GM23338 (cell line): ENCODE measurements at regions not wholly inside any gene's neighbourhood (a gene's known extent, or its start where the extent isn't known, plus 50 kb on each side); places are given as distances from the start of the nearest gene placed in this dataset.

Experiments
- ZNF114 ChIP-seq: fragments of 250-450 bp; sonication (Bioruptor Pico); IDR thresholded peaks from 2 replicates; pipeline ENCODE4 v1.5.0; 2020; ENCODE audit warnings: mild to moderate bottlenecking, moderate library complexity
- TF ChIP-seq, protein P1 (sequence below), 2 experiments: fragments of 200-600 bp in 1 of 2; sonication (generic) in 1 of 2; conservative IDR thresholded peaks; 2 replicates each; pipeline versions ENCODE4 v1.5.1 to v1.6.1; 2016 to 2017; ENCODE audit warnings: antibody characterized with exemption in 2 of 2, low read depth in 2 of 2, mild to moderate bottlenecking in 2 of 2, moderate library complexity in 1 of 2

DNA sequence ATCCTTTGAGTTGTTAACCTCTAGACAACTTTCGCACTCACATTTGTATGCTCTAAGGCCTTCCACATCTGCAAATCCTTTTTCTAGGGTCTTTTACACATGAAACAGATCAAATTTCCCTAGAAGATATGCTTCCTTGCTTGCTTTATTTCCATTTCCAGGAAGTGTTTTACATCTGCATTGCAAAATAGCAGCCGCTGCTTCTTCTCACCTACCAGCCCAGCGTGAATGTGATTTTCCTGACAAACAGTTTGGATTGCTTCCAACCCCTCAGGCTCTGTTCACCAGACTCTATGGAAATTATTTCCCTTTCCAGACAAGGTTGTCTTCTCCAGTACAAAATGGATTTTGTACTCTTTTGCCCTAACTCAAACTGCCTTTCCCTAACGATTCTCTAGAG, 50.9 kb upstream of the PAPSS2 start:
- TF ChIP-seq, protein P1, sequence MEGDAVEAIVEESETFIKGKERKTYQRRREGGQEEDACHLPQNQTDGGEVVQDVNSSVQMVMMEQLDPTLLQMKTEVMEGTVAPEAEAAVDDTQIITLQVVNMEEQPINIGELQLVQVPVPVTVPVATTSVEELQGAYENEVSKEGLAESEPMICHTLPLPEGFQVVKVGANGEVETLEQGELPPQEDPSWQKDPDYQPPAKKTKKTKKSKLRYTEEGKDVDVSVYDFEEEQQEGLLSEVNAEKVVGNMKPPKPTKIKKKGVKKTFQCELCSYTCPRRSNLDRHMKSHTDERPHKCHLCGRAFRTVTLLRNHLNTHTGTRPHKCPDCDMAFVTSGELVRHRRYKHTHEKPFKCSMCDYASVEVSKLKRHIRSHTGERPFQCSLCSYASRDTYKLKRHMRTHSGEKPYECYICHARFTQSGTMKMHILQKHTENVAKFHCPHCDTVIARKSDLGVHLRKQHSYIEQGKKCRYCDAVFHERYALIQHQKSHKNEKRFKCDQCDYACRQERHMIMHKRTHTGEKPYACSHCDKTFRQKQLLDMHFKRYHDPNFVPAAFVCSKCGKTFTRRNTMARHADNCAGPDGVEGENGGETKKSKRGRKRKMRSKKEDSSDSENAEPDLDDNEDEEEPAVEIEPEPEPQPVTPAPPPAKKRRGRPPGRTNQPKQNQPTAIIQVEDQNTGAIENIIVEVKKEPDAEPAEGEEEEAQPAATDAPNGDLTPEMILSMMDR (conservative IDR thresholded peaks at IDR 0.05; ENCODE audit: low read depth in 2 of 2) = no peak
- no peak for TF ChIP-seq ZNF114
